ENCODE measurements at regions not wholly inside any gene's neighbourhood (a gene's known extent, or its start where the extent isn't known, plus 50 kb on each side); places are given as distances from the start of the nearest gene placed in this dataset.
A peak's percentile ranks its signal among the peaks of the same experiment; 100 is the strongest.

GRCh38 chr9:119101048-119101447 lies 268.2 kb downstream of the BRINP1 start:
- H3K36me3 Mint-ChIP-seq = no peaks in the 10 kb centered on the region
- H3K4me1 Mint-ChIP-seq = peaks cover 7% of the 10 kb centered on the region
- H3K4me3 Mint-ChIP-seq = no peak overlapping the region
- DNase-seq (ENCODE audit: low spot score) (no peak), ATAC-seq (peak; percentile 43)
- no peaks in the 10 kb centered on the region for H3K9me3 Mint-ChIP-seq
- TF ChIP-seq, protein P1, sequence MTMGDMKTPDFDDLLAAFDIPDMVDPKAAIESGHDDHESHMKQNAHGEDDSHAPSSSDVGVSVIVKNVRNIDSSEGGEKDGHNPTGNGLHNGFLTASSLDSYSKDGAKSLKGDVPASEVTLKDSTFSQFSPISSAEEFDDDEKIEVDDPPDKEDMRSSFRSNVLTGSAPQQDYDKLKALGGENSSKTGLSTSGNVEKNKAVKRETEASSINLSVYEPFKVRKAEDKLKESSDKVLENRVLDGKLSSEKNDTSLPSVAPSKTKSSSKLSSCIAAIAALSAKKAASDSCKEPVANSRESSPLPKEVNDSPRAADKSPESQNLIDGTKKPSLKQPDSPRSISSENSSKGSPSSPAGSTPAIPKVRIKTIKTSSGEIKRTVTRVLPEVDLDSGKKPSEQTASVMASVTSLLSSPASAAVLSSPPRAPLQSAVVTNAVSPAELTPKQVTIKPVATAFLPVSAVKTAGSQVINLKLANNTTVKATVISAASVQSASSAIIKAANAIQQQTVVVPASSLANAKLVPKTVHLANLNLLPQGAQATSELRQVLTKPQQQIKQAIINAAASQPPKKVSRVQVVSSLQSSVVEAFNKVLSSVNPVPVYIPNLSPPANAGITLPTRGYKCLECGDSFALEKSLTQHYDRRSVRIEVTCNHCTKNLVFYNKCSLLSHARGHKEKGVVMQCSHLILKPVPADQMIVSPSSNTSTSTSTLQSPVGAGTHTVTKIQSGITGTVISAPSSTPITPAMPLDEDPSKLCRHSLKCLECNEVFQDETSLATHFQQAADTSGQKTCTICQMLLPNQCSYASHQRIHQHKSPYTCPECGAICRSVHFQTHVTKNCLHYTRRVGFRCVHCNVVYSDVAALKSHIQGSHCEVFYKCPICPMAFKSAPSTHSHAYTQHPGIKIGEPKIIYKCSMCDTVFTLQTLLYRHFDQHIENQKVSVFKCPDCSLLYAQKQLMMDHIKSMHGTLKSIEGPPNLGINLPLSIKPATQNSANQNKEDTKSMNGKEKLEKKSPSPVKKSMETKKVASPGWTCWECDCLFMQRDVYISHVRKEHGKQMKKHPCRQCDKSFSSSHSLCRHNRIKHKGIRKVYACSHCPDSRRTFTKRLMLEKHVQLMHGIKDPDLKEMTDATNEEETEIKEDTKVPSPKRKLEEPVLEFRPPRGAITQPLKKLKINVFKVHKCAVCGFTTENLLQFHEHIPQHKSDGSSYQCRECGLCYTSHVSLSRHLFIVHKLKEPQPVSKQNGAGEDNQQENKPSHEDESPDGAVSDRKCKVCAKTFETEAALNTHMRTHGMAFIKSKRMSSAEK (CRISPR knock-in tag; IDR thresholded peaks at IDR 0.05; ENCODE audit: borderline replicate concordance) = no peak
- TF ChIP-seq AFF4 (CRISPR knock-in tag; IDR thresholded peaks at IDR 0.05; ENCODE audit: borderline replicate concordance) (no peak), ZNF423 (CRISPR knock-in tag; IDR thresholded peaks at IDR 0.05) (no peak)
- POLR2A ChIA-PET = no interaction called here
- no peak overlapping the region for H3K27ac Mint-ChIP-seq
- H3K27me3 Mint-ChIP-seq (ENCODE audit: low read depth) = no peaks in the 10 kb centered on the region
- CTCF ChIA-PET = no interaction called here

GRCh38 chr9:119114681-119115080 lies 254.6 kb downstream of the BRINP1 start:
- ChIA-PET CTCF (interaction anchor here (1.2 to 1.5 kb wide), 2 partner anchors 170 to 251 kb away, joined by 3 read pairs; no protein-coding TSS in a partner anchor), POLR2A (no interaction called here)
- H3K4me3 Mint-ChIP-seq = no peak overlapping the region
- DNase-seq (ENCODE audit: low spot score) (peak; percentile 14), ATAC-seq (peak; percentile 90)
- TF ChIP-seq AR (CRISPR knock-in tag; IDR thresholded peaks at IDR 0.05) (no peak), ZNF416 (CRISPR knock-in tag; IDR thresholded peaks at IDR 0.05) (no peak)
- TF ChIP-seq, protein P1 (CRISPR knock-in tag; IDR thresholded peaks at IDR 0.05; ENCODE audit: borderline replicate concordance) = no peak
- H3K4me1 Mint-ChIP-seq = peaks cover 16% of the 10 kb centered on the region
- H3K27ac Mint-ChIP-seq = 0 out of 2 replicates have a peak overlapping the region, but pooled peaks have one; percentile 7
- H3K9me3 Mint-ChIP-seq = peaks cover 4% of the 10 kb centered on the region; the same call in 1 of the 2 replicates
- H3K27me3 Mint-ChIP-seq (ENCODE audit: low read depth) = no peaks in the 10 kb centered on the region
- no peaks in the 10 kb centered on the region for H3K36me3 Mint-ChIP-seq

Data from WTC11 (cell line).